Mesendoderm (in vitro differentiated cells): ENCODE measurements at regions not wholly inside any gene's neighbourhood (a gene's known extent, or its start where the extent isn't known, plus 50 kb on each side); places are given as distances from the start of the nearest gene placed in this dataset.

ENCODE experiments used
- DNase-seq: peaks from one replicate; pipeline ENCODE4 v3.0.0; 2013
- H2AK5ac ChIP-seq: 2 replicates; pipeline ENCODE4 v1.6.1; 2013; ENCODE audit warnings: low read length, inconsistent platforms
- H2BK120ac ChIP-seq: 2 replicates; pipeline ENCODE4 v1.6.1; 2013; ENCODE audit warnings: low read depth, mild to moderate bottlenecking, low read length, moderate library complexity, mixed read lengths
- H2BK15ac ChIP-seq: replicated peaks from 2 replicates; pipeline ENCODE4 v1.6.1; 2013; ENCODE audit warnings: low read depth, mild to moderate bottlenecking, moderate library complexity
- H2BK5ac ChIP-seq: 2 replicates; pipeline ENCODE4 v1.6.1; 2013; ENCODE audit warnings: low read length, inconsistent platforms
- H3K18ac ChIP-seq: 2 replicates; pipeline ENCODE4 v1.6.1; 2013; ENCODE audit warnings: mild to moderate bottlenecking, low read length, mixed read lengths
- H3K23ac ChIP-seq: one replicate; pipeline ENCODE4 v1.6.1; 2013; ENCODE audit warnings: low read length
- H3K27ac ChIP-seq: 2 replicates; pipeline ENCODE4 v1.5.1; 2013; ENCODE audit warnings: low read depth, mild to moderate bottlenecking, inconsistent platforms, low read length, moderate library complexity
- H3K27me3 ChIP-seq: 2 replicates; pipeline ENCODE4 v1.6.1; 2013; ENCODE audit warnings: low read length, control low read depth, mild to moderate bottlenecking, inconsistent platforms; ENCODE audit not compliant: insufficient read depth, poor library complexity
- H3K36me3 ChIP-seq: 2 replicates; pipeline ENCODE4 v1.6.1; 2013; ENCODE audit warnings: low read length, inconsistent platforms; ENCODE audit not compliant: control insufficient read depth, insufficient read depth
- H3K4ac ChIP-seq: one replicate; pipeline ENCODE4 v1.6.1; 2013; ENCODE audit warnings: low read depth, mild to moderate bottlenecking, low read length, moderate library complexity
- H3K4me1 ChIP-seq: 2 replicates; pipeline ENCODE4 v1.6.1; 2013; ENCODE audit warnings: low read depth, low read length, inconsistent platforms; ENCODE audit not compliant: control insufficient read depth
- H3K4me2 ChIP-seq: 2 replicates; pipeline ENCODE4 v1.6.1; 2013; ENCODE audit warnings: low read length
- H3K4me3 ChIP-seq: 2 replicates; pipeline ENCODE4 v1.5.1; 2013; ENCODE audit warnings: mild to moderate bottlenecking, low read length
- H3K56ac ChIP-seq: one replicate; pipeline ENCODE4 v1.6.1; 2013; ENCODE audit warnings: low read length
- H3K79me1 ChIP-seq: 2 replicates; pipeline ENCODE4 v1.6.1; 2013; ENCODE audit warnings: low read length, inconsistent platforms
- H3K79me2 ChIP-seq: 2 replicates; pipeline ENCODE4 v1.6.1; 2013; ENCODE audit warnings: mild to moderate bottlenecking, low read length; ENCODE audit not compliant: control insufficient read depth, insufficient read depth
- H3K9ac ChIP-seq: 2 replicates; pipeline ENCODE4 v1.6.1; 2013; ENCODE audit warnings: low read length, inconsistent platforms
- H4K5ac ChIP-seq: one replicate; pipeline ENCODE4 v1.6.1; 2013; ENCODE audit warnings: low read length
- H4K8ac ChIP-seq: one replicate; pipeline ENCODE4 v1.6.1; 2013; ENCODE audit warnings: low read depth, mild to moderate bottlenecking, control low read depth, low read length, moderate library complexity
- WGBS: extraction: QIAGEN DNeasy Blood & Tissue Kit; methylation state at CpG from one replicate; pipeline ENCODE4 v1.1.7; 2013; ENCODE audit warnings: low lambda C conversion rate, missing lambda C conversion rate; ENCODE audit not compliant: insufficient coverage; ENCODE audit errors: extremely low coverage; 5-methylcytosine and 5-hydroxymethylcytosine counted together

GRCh38 chr4:55754754-55755350 lies 64.7 kb upstream of the EXOC1L start:
- no peak overlapping the region for H3K4me2 ChIP-seq
- no CpG with 5 or more reads among the region's 6 CpGs for WGBS
- H4K5ac ChIP-seq, result no peak overlapping the region
- H3K9ac ChIP-seq, result no peak overlapping the region
- H3K27me3 ChIP-seq, result no peaks in the 10 kb centered on the region
- no peak overlapping the region for H3K56ac ChIP-seq
- H2AK5ac ChIP-seq, result no peak overlapping the region
- no peak overlapping the region for H3K23ac ChIP-seq
- H3K79me2 ChIP-seq, result no peaks in the 10 kb centered on the region
- no peak for DNase-seq
- H3K36me3 ChIP-seq, result no peaks in the 10 kb centered on the region
- no peaks in the 10 kb centered on the region for H3K4me1 ChIP-seq
- H4K8ac ChIP-seq, result no peak overlapping the region
- no peak overlapping the region for H3K4me3 ChIP-seq
- no peak overlapping the region for H2BK15ac ChIP-seq
- no peak overlapping the region for H3K27ac ChIP-seq
- H2BK120ac ChIP-seq, result no peak overlapping the region
- H3K18ac ChIP-seq, result no peak overlapping the region
- H2BK5ac ChIP-seq, result no peak overlapping the region
- no peaks in the 10 kb centered on the region for H3K79me1 ChIP-seq
- H3K4ac ChIP-seq, result no peak overlapping the region

GRCh38 chr4:55756208-55756607 lies 63.4 kb upstream of the EXOC1L start:
- no peak overlapping the region for H3K4me3 ChIP-seq
- no peak overlapping the region for H2BK5ac ChIP-seq
- H3K27ac ChIP-seq, result no peak overlapping the region
- H3K4me1 ChIP-seq, result no peaks in the 10 kb centered on the region
- H3K79me1 ChIP-seq, result no peaks in the 10 kb centered on the region
- H3K79me2 ChIP-seq, result no peaks in the 10 kb centered on the region
- no peak overlapping the region for H3K23ac ChIP-seq
- H3K56ac ChIP-seq, result no peak overlapping the region
- no peak overlapping the region for H2AK5ac ChIP-seq
- H3K4ac ChIP-seq, result no peak overlapping the region
- H3K36me3 ChIP-seq, result no peaks in the 10 kb centered on the region
- H3K9ac ChIP-seq, result no peak overlapping the region
- H2BK15ac ChIP-seq, result no peak overlapping the region
- H3K27me3 ChIP-seq, result no peaks in the 10 kb centered on the region
- no peak overlapping the region for H2BK120ac ChIP-seq
- H3K18ac ChIP-seq, result no peak overlapping the region
- H4K5ac ChIP-seq, result no peak overlapping the region
- H3K4me2 ChIP-seq, result no peak overlapping the region
- WGBS, result no CpG with 5 or more reads among the region's 3 CpGs
- DNase-seq, result no peak
- H4K8ac ChIP-seq, result no peak overlapping the region

- Histone ChIP-seq H2BK5ac (no peak overlapping the region), H3K56ac (no peak overlapping the region), H3K27ac (no peak overlapping the region), H2BK15ac (no peak overlapping the region), H3K36me3 (no peaks in the 10 kb centered on the region), H4K5ac (no peak overlapping the region), H3K23ac (no peak overlapping the region), H3K27me3 (no peaks in the 10 kb centered on the region), H3K79me1 (no peaks in the 10 kb centered on the region), H2AK5ac (no peak overlapping the region), H3K4me1 (no peaks in the 10 kb centered on the region), H2BK120ac (no peak overlapping the region), H3K79me2 (no peaks in the 10 kb centered on the region), H4K8ac (no peak overlapping the region), H3K4ac (no peak overlapping the region), H3K4me3 (no peak overlapping the region), H3K9ac (no peak overlapping the region), H3K18ac (no peak overlapping the region), H3K4me2 (no peak overlapping the region)
- DNase-seq, result no peak
These were observed 62.1 kb upstream of the EXOC1L start for GRCh38 chr4:55757356-55757952.

GRCh38 chr4:55758066-55758465 lies 61.5 kb upstream of the EXOC1L start:
- Histone ChIP-seq H3K4me2 (no peak overlapping the region), H2AK5ac (no peak overlapping the region), H3K4me3 (no peak overlapping the region), H3K18ac (no peak overlapping the region), H2BK5ac (no peak overlapping the region), H3K36me3 (no peaks in the 10 kb centered on the region), H3K27me3 (no peaks in the 10 kb centered on the region), H2BK120ac (no peak overlapping the region), H3K23ac (no peak overlapping the region), H3K27ac (no peak overlapping the region), H3K56ac (no peak overlapping the region), H3K4me1 (no peaks in the 10 kb centered on the region), H4K5ac (no peak overlapping the region), H3K79me2 (no peaks in the 10 kb centered on the region), H3K9ac (no peak overlapping the region), H2BK15ac (no peak overlapping the region), H3K79me1 (no peaks in the 10 kb centered on the region), H4K8ac (no peak overlapping the region), H3K4ac (no peak overlapping the region)
- no CpG with 5 or more reads among the region's 2 CpGs for WGBS
- DNase-seq, result no peak

- Histone ChIP-seq H3K56ac (no peak overlapping the region), H3K27me3 (no peaks in the 10 kb centered on the region), H3K4me2 (no peak overlapping the region), H2BK120ac (no peak overlapping the region), H3K4ac (no peak overlapping the region), H2BK5ac (no peak overlapping the region), H2BK15ac (no peak overlapping the region), H3K23ac (no peak overlapping the region), H3K79me2 (no peaks in the 10 kb centered on the region), H4K8ac (no peak overlapping the region), H4K5ac (no peak overlapping the region), H3K4me3 (no peak overlapping the region), H3K18ac (no peak overlapping the region), H3K9ac (no peak overlapping the region), H2AK5ac (no peak overlapping the region), H3K79me1 (no peaks in the 10 kb centered on the region), H3K36me3 (no peaks in the 10 kb centered on the region), H3K4me1 (no peaks in the 10 kb centered on the region), H3K27ac (no peak overlapping the region)
- no CpG with 5 or more reads among the region's 4 CpGs for WGBS
- no peak for DNase-seq
These were observed 61.0 kb upstream of the EXOC1L start for GRCh38 chr4:55758570-55758969.

- no peak overlapping the region for H3K4me3 ChIP-seq
- no peak overlapping the region for H2AK5ac ChIP-seq
- no CpG with 5 or more reads among the region's 3 CpGs for WGBS
- H2BK15ac ChIP-seq, result no peak overlapping the region
- H3K18ac ChIP-seq, result no peak overlapping the region
- H4K8ac ChIP-seq, result no peak overlapping the region
- H3K27me3 ChIP-seq, result no peaks in the 10 kb centered on the region
- DNase-seq, result no peak
- H3K4me1 ChIP-seq, result no peaks in the 10 kb centered on the region
- H3K27ac ChIP-seq, result no peak overlapping the region
- H3K4ac ChIP-seq, result no peak overlapping the region
- H3K36me3 ChIP-seq, result no peaks in the 10 kb centered on the region
- H3K23ac ChIP-seq, result no peak overlapping the region
- H3K4me2 ChIP-seq, result no peak overlapping the region
- no peak overlapping the region for H3K56ac ChIP-seq
- no peak overlapping the region for H2BK5ac ChIP-seq
- H3K9ac ChIP-seq, result no peak overlapping the region
- no peak overlapping the region for H2BK120ac ChIP-seq
- H4K5ac ChIP-seq, result no peak overlapping the region
- no peaks in the 10 kb centered on the region for H3K79me1 ChIP-seq
- no peaks in the 10 kb centered on the region for H3K79me2 ChIP-seq
These were observed 56.8 kb upstream of the EXOC1L start for GRCh38 chr4:55762819-55763218.
